Middle frontal gyrus (tissue), 1 donor: ENCODE measurements at regions not wholly inside any gene's neighbourhood (a gene's known extent, or its start where the extent isn't known, plus 50 kb on each side); places are given as distances from the start of the nearest gene placed in this dataset.

Experiments used
- DNase-seq: peaks from one replicate; pipeline ENCODE4 v3.0.0-alpha.2; 2015; ENCODE audit warnings: low spot score; ENCODE audit errors: extremely low spot score

GRCh38 chr1:221291113-221291512 is 411.9 kb downstream of the HLX start:
- DNase-seq: no peak

- no peak for DNase-seq
Measured at GRCh38 chr1:221292652-221293051, 413.4 kb downstream of the HLX start.

- no peak for DNase-seq
Measured at GRCh38 chr1:221294242-221294641, 415.0 kb downstream of the HLX start.

- no peak for DNase-seq
Measured at GRCh38 chr1:221302357-221302756, 423.1 kb downstream of the HLX start.

GRCh38 chr1:221302810-221303209 is 423.6 kb downstream of the HLX start:
- no peak for DNase-seq

GRCh38 chr1:221303623-221304022 is 424.4 kb downstream of the HLX start:
- DNase-seq: no peak

GRCh38 chr1:221306239-221306638 is 427.0 kb downstream of the HLX start:
- no peak for DNase-seq

- DNase-seq: no peak
Measured at GRCh38 chr1:221308534-221309511, 429.6 kb downstream of the HLX start.

- no peak for DNase-seq
Measured at GRCh38 chr1:221309723-221310122, 430.5 kb downstream of the HLX start.

GRCh38 chr1:221310180-221310579 is 430.9 kb downstream of the HLX start:
- DNase-seq: no peak

GRCh38 chr1:221315330-221315729 is 426.6 kb downstream of the DUSP10 start:
- DNase-seq: no peak

GRCh38 chr1:221316491-221317056 is 425.3 kb downstream of the DUSP10 start:
- no peak for DNase-seq

- DNase-seq: no peak
Measured at GRCh38 chr1:221317537-221317936, 424.4 kb downstream of the DUSP10 start.

GRCh38 chr1:221327954-221328353 is 413.9 kb downstream of the DUSP10 start:
- no peak for DNase-seq

GRCh38 chr1:221328371-221328770 is 413.5 kb downstream of the DUSP10 start:
- DNase-seq: no peak

GRCh38 chr1:221331273-221332183 is 410.4 kb downstream of the DUSP10 start:
- no peak for DNase-seq

- DNase-seq: no peak
Measured at GRCh38 chr1:221334062-221334461, 407.8 kb downstream of the DUSP10 start.

- peak; percentile 48 for DNase-seq
Measured at GRCh38 chr1:221335161-221336101, 406.5 kb downstream of the DUSP10 start.

- DNase-seq: no peak
Measured at GRCh38 chr1:221336126-221336525, 405.8 kb downstream of the DUSP10 start.

- no peak for DNase-seq
Measured at GRCh38 chr1:221337106-221337505, 404.8 kb downstream of the DUSP10 start.

GRCh38 chr1:221343136-221343535 is 398.8 kb downstream of the DUSP10 start:
- DNase-seq: no peak
